ENCODE measurements at regions not wholly inside any gene's neighbourhood (a gene's known extent, or its start where the extent isn't known, plus 50 kb on each side); places are given as distances from the start of the nearest gene placed in this dataset.

DNA sequence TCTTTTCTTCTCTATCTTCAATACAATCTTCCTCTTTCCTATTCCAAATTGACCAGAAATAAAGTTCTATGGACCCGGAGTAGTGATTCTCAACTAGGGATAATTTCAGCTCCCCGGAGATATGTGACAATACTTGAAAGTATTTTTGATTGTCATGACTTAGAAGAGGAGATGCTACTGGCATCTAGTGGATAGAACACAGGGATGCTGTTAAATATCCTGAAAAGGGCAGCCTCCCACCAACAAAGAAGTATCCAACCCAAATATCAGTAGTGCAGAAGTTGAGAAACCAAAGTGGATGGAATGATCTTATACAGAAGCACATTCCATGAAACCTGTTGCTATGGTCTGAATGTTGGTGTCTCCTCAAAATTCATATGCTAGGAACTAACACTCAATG is 65.7 kb upstream of the NDST3 start:
- Histone ChIP-seq H3K36me3 (ENCODE audit: control insufficient read depth, insufficient read depth, low read length) (no peaks in the 10 kb centered on the region), H3K4me1 (ENCODE audit: control insufficient read depth, insufficient read depth, low read length) (no peaks in the 10 kb centered on the region), H3K27me3 (ENCODE audit: control insufficient read depth, insufficient read depth, low read length) (no peaks in the 10 kb centered on the region), H3K27ac (ENCODE audit: low read length) (no peak overlapping the region), H3K9me3 (ENCODE audit: control insufficient read depth, insufficient read depth, low read length) (no peaks in the 10 kb centered on the region), H3K4me3 (ENCODE audit: low read length) (no peak overlapping the region)
- Mint-ChIP-seq H3K9me3 (peaks cover 7 to 8% of the 10 kb centered on the region in 2 donors), H3K4me3 (no peak overlapping the region), H3K27me3 (ENCODE audit: low read depth in 2 of 2) (no peaks in the 10 kb centered on the region), H3K36me3 (no peaks in the 10 kb centered on the region), H3K4me1 (no peaks in the 10 kb centered on the region), H3K27ac (no peak overlapping the region)
- no peak for ATAC-seq
- intact Hi-C loops (cut with micrococcal nuclease), result no loop called here
- no peak for DNase-seq
- 75% methylated on average over 2 of the region's 2 CpGs for WGBS (ENCODE audit: insufficient coverage)
- TF ChIP-seq, protein P1, sequence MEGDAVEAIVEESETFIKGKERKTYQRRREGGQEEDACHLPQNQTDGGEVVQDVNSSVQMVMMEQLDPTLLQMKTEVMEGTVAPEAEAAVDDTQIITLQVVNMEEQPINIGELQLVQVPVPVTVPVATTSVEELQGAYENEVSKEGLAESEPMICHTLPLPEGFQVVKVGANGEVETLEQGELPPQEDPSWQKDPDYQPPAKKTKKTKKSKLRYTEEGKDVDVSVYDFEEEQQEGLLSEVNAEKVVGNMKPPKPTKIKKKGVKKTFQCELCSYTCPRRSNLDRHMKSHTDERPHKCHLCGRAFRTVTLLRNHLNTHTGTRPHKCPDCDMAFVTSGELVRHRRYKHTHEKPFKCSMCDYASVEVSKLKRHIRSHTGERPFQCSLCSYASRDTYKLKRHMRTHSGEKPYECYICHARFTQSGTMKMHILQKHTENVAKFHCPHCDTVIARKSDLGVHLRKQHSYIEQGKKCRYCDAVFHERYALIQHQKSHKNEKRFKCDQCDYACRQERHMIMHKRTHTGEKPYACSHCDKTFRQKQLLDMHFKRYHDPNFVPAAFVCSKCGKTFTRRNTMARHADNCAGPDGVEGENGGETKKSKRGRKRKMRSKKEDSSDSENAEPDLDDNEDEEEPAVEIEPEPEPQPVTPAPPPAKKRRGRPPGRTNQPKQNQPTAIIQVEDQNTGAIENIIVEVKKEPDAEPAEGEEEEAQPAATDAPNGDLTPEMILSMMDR (IDR thresholded peaks at IDR 0.05), result no peak

DNA sequence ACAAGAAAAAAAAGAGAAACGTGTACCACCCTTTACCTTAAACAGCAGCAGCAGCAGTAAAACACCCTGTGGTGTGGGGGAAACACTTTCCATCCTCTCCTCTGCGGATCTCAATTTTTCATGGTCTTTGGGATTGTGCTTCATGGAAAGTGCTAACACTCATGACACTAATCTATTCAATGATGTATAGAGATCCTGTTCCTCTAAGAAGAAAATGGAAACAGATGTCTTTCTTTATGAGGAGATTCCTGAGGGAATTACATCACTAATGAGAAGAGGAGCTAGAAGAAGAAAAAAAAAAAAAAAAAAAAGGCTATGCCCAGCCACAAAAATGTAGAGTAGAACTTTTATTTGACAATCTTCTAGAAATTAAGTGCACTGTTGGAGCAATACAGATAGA is 62.9 kb upstream of the NDST3 start:
- intact Hi-C loops (cut with micrococcal nuclease), result no loop called here
- no peaks in the 10 kb centered on the region for H3K4me1 Mint-ChIP-seq
- H3K27me3 Mint-ChIP-seq (ENCODE audit: low read depth in 2 of 2), result no peaks in the 10 kb centered on the region
- no peak for ATAC-seq
- TF ChIP-seq, protein P1 (IDR thresholded peaks at IDR 0.05), result no peak
- no peaks in the 10 kb centered on the region for H3K36me3 Mint-ChIP-seq
- WGBS (ENCODE audit: insufficient coverage), result no CpG with 5 or more reads among the region's 2 CpGs
- no peak overlapping the region for H3K4me3 ChIP-seq (ENCODE audit: low read length)
- H3K36me3 ChIP-seq (ENCODE audit: control insufficient read depth, insufficient read depth, low read length), result no peaks in the 10 kb centered on the region
- no peaks in the 10 kb centered on the region for H3K4me1 ChIP-seq (ENCODE audit: control insufficient read depth, insufficient read depth, low read length)
- H3K27ac ChIP-seq (ENCODE audit: low read length), result no peak overlapping the region
- H3K4me3 Mint-ChIP-seq, result no peak overlapping the region
- DNase-seq, result no peak
- H3K9me3 ChIP-seq (ENCODE audit: control insufficient read depth, insufficient read depth, low read length), result no peaks in the 10 kb centered on the region
- H3K27me3 ChIP-seq (ENCODE audit: control insufficient read depth, insufficient read depth, low read length), result no peaks in the 10 kb centered on the region
- H3K9me3 Mint-ChIP-seq, result peaks cover 4 to 13% of the 10 kb centered on the region in 2 donors
- H3K27ac Mint-ChIP-seq, result no peak overlapping the region

DNA sequence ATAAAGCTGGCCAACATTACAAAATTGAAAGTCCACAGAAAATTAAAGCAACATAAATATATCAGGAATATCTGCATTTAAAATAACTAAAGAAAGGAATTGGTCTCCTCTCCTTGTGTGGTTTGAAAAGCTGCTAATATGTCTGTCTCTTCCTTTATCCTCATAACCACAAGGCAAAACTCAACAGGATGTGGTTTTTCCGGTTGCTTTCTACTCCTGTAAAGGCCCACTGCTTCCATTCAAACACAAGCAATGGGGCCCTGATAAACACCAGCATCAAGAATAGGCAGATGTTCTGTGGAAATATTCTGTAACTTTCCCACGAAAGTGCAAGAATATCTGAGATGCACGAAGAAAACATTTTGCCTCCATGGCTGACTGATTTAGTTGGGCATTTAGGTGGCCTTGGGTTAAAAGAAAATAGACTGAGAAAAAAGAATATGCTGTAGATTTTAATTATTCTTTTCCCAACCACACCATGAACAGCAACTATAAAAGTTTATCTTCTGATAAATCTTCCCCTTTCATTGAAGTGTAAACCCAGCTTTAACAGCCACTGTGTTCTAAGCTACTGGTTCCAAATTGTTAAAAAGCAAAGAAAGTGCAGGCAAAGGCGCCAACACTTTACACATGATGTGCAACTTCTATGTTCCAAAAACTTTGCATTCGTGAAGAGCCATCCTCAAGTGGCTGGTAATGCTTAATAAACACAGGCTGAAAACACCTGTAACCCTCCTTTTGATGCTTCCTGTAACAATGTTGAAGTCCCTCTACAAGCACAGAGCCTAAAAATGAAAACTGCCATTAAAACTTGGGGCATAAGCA is 50.5 kb upstream of the NDST3 start:
- H3K9me3 ChIP-seq (ENCODE audit: control insufficient read depth, insufficient read depth, low read length), result no peaks in the 10 kb centered on the region
- H3K4me3 ChIP-seq (ENCODE audit: low read length), result no peak overlapping the region
- no peak overlapping the region for H3K27ac Mint-ChIP-seq
- ATAC-seq (no peak), DNase-seq (no peak)
- no peak overlapping the region for H3K27ac ChIP-seq (ENCODE audit: low read length)
- TF ChIP-seq, protein P1 (IDR thresholded peaks at IDR 0.05), result no peak
- peaks cover 12 to 15% of the 10 kb centered on the region in 2 donors for H3K9me3 Mint-ChIP-seq
- intact Hi-C loops (cut with micrococcal nuclease), result no loop called here
- no peaks in the 10 kb centered on the region for H3K27me3 ChIP-seq (ENCODE audit: control insufficient read depth, insufficient read depth, low read length)
- no peak overlapping the region for H3K4me3 Mint-ChIP-seq
- H3K4me1 ChIP-seq (ENCODE audit: control insufficient read depth, insufficient read depth, low read length), result no peaks in the 10 kb centered on the region
- no peaks in the 10 kb centered on the region for H3K36me3 Mint-ChIP-seq
- no peaks in the 10 kb centered on the region for H3K36me3 ChIP-seq (ENCODE audit: control insufficient read depth, insufficient read depth, low read length)
- 32% methylated on average over 4 of the region's 5 CpGs for WGBS (ENCODE audit: insufficient coverage)
- no peaks in the 10 kb centered on the region for H3K27me3 Mint-ChIP-seq (ENCODE audit: low read depth in 2 of 2)
- H3K4me1 Mint-ChIP-seq, result no peaks in the 10 kb centered on the region

DNA sequence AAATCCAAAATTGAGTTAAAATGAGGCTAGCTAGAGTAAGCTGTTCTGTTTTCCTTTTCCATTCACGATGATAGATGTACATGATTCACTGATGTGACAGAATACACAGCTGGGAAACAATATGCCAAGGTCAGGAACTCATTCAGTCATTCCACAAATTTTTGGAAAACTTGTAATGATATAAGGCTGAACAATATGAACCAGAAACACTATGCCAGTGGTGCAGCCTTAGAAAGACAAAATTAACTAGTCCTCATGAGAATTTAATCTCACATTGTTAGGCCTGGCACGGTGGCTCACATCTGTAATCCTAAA is 50.0 kb upstream of the NDST3 start:
- intact Hi-C loops (cut with micrococcal nuclease), result no loop called here
- no peaks in the 10 kb centered on the region for H3K4me1 ChIP-seq (ENCODE audit: control insufficient read depth, insufficient read depth, low read length)
- H3K4me1 Mint-ChIP-seq, result no peaks in the 10 kb centered on the region
- no peak overlapping the region for H3K27ac Mint-ChIP-seq
- TF ChIP-seq, protein P1 (IDR thresholded peaks at IDR 0.05), result no peak
- ATAC-seq (no peak), DNase-seq (no peak)
- no peaks in the 10 kb centered on the region for H3K27me3 Mint-ChIP-seq (ENCODE audit: low read depth in 2 of 2)
- WGBS (ENCODE audit: insufficient coverage), result 80% methylated on average over 2 of the region's 2 CpGs
- H3K4me3 ChIP-seq (ENCODE audit: low read length), result no peak overlapping the region
- no peak overlapping the region for H3K4me3 Mint-ChIP-seq
- H3K9me3 Mint-ChIP-seq, result peaks cover 12% of the 10 kb centered on the region in 2 donors
- no peaks in the 10 kb centered on the region for H3K9me3 ChIP-seq (ENCODE audit: control insufficient read depth, insufficient read depth, low read length)
- no peaks in the 10 kb centered on the region for H3K36me3 Mint-ChIP-seq
- H3K27me3 ChIP-seq (ENCODE audit: control insufficient read depth, insufficient read depth, low read length), result no peaks in the 10 kb centered on the region
- no peak overlapping the region for H3K27ac ChIP-seq (ENCODE audit: low read length)
- H3K36me3 ChIP-seq (ENCODE audit: control insufficient read depth, insufficient read depth, low read length), result no peaks in the 10 kb centered on the region

Data from natural killer cell (primary cell).